ENCODE measurements at regions not wholly inside any gene's neighbourhood (a gene's known extent, or its start where the extent isn't known, plus 50 kb on each side); places are given as distances from the start of the nearest gene placed in this dataset.

DNA sequence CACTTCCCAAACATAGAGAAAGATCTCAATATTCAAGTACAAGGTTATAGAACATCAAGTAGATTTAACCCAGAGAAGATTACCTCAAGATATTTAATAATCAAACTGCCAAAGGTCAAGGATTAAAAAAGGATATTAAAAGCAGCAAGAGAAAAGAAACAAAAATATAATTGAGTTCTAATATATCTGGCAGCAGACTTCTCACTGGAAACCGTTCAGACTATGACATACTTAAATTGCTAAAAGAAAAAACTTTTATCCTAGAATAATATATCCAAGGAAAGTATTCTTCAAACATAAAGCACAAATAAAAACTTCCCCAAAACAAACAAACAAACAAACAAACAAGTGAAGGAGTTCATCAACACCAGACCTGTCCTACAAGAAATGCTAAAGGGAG is 92.4 kb downstream of the FSCB start:
- no peaks in the 10 kb centered on the region for H3K36me3 ChIP-seq (replicated peaks in 1 of 2; ENCODE audit: control extremely low read depth in 1 of 2, control insufficient read depth in 1 of 2, extremely low read depth in 1 of 2, insufficient read depth in 2 of 2, low read length in 1 of 2)
- no CpG with 5 or more reads among the region's 1 CpG for WGBS (ENCODE audit: insufficient coverage)
- no peaks in the 10 kb centered on the region for H4K20me1 ChIP-seq (ENCODE audit: control insufficient read depth, insufficient read depth, low read length, poor library complexity, severe bottlenecking)
- no peak for DNase-seq
- ChIA-PET POLR2A (no interaction called here), CTCF (no interaction called here)
- Mint-ChIP-seq H3K27ac (no peak overlapping the region), H3K9me3 (ENCODE audit: insufficient read depth) (peaks cover 4% of the 10 kb centered on the region), H3K4me1 (no peaks in the 10 kb centered on the region), H3K4me3 (no peak overlapping the region), H3K27me3 (no peaks in the 10 kb centered on the region)
- no peak overlapping the region for H3K4me2 ChIP-seq (replicated peaks; ENCODE audit: low read depth, low read length, poor library complexity, severe bottlenecking)
- H3K4me3 ChIP-seq (ENCODE audit: control extremely low read depth in 1 of 5, extremely low read depth in 1 of 5, insufficient read depth in 1 of 5, low read depth in 2 of 5, low read length in 4 of 5), result no peak overlapping the region
- ATAC-seq (ENCODE audit: low read depth), result no peak
- no peak overlapping the region for H3K27ac ChIP-seq (ENCODE audit: low read length in 2 of 2)
- H3K9ac ChIP-seq (ENCODE audit: low read length), result no peak overlapping the region
- peaks cover 0 to 4% (median 0%) of the 10 kb centered on the region in 3 donors for H3K9me3 ChIP-seq (ENCODE audit: control extremely low read depth in 1 of 3, control insufficient read depth in 2 of 3, insufficient read depth in 1 of 3, low read length in 2 of 3)
- intact Hi-C loops (cut with micrococcal nuclease), result no loop called here
- H3K4me1 ChIP-seq (ENCODE audit: control insufficient read depth in 2 of 2, insufficient read depth in 2 of 2, low read length in 2 of 2), result no peaks in the 10 kb centered on the region
- H3K79me2 ChIP-seq (ENCODE audit: control insufficient read depth, insufficient read depth, low read length), result no peaks in the 10 kb centered on the region
- no peaks in the 10 kb centered on the region for H3K27me3 ChIP-seq (replicated peaks in 1 of 4; ENCODE audit: control extremely low read depth in 1 of 4, control insufficient read depth in 3 of 4, insufficient read depth in 4 of 4, low read length in 3 of 4)
- TF ChIP-seq EZH2 (IDR thresholded peaks at IDR 0.05; ENCODE audit: borderline replicate concordance, insufficient read depth, low read depth, low read length, poor library complexity, severe bottlenecking), result no peak
- TF ChIP-seq, protein P1, sequence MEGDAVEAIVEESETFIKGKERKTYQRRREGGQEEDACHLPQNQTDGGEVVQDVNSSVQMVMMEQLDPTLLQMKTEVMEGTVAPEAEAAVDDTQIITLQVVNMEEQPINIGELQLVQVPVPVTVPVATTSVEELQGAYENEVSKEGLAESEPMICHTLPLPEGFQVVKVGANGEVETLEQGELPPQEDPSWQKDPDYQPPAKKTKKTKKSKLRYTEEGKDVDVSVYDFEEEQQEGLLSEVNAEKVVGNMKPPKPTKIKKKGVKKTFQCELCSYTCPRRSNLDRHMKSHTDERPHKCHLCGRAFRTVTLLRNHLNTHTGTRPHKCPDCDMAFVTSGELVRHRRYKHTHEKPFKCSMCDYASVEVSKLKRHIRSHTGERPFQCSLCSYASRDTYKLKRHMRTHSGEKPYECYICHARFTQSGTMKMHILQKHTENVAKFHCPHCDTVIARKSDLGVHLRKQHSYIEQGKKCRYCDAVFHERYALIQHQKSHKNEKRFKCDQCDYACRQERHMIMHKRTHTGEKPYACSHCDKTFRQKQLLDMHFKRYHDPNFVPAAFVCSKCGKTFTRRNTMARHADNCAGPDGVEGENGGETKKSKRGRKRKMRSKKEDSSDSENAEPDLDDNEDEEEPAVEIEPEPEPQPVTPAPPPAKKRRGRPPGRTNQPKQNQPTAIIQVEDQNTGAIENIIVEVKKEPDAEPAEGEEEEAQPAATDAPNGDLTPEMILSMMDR (IDR thresholded peaks at IDR 0.05), result no peak
- H2AFZ ChIP-seq (ENCODE audit: insufficient read depth, low read depth, low read length, poor library complexity, severe bottlenecking), result no peak overlapping the region

DNA sequence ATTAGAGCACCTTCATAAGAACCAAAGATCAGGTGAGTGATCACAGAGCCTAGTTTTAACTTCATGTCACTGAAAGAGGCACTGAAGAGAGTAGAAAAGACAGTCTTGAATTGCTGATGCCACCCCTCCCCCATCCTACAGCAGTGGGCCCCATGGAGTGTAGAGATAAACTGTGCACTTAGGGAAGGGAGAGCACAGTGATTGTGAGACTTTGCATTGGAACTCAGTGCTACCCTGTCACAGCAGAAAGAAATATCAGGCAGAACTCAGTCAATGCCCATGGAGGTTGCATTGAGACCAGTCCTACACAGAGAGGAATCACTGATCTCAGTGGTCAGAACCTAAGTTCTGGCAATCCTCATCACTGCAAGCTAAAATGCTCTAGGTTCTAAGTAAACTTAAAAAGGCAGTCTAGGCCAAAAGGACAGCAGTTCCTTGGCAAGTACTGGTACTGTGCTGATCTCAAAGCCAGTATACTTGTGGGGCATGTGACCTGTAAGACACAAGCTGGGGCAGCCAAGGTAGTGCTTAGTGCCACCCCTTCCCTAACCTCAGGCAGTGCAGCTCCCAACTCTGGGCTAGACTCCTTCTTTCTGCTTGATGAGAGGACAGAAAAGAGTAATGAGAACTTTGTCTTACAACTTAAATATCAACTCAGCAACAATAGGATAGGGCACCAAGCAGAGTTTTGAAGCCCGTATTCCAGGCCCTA is 94.1 kb downstream of the FSCB start:
- H3K27me3 Mint-ChIP-seq, result no peaks in the 10 kb centered on the region
- H3K4me1 Mint-ChIP-seq, result no peaks in the 10 kb centered on the region
- peaks cover 0 to 4% (median 0%) of the 10 kb centered on the region in 3 donors for H3K9me3 ChIP-seq (ENCODE audit: control extremely low read depth in 1 of 3, control insufficient read depth in 2 of 3, insufficient read depth in 1 of 3, low read length in 2 of 3)
- no peaks in the 10 kb centered on the region for H3K27me3 ChIP-seq (replicated peaks in 1 of 4; ENCODE audit: control extremely low read depth in 1 of 4, control insufficient read depth in 3 of 4, insufficient read depth in 4 of 4, low read length in 3 of 4)
- no peak overlapping the region for H3K4me2 ChIP-seq (replicated peaks; ENCODE audit: low read depth, low read length, poor library complexity, severe bottlenecking)
- TF ChIP-seq, protein P1 (IDR thresholded peaks at IDR 0.05), result no peak
- TF ChIP-seq EZH2 (IDR thresholded peaks at IDR 0.05; ENCODE audit: borderline replicate concordance, insufficient read depth, low read depth, low read length, poor library complexity, severe bottlenecking), result no peak
- WGBS (ENCODE audit: insufficient coverage), result 100% methylated on average over 1 of the region's 1 CpG
- DNase-seq (no peak), ATAC-seq (ENCODE audit: low read depth) (no peak)
- H3K27ac ChIP-seq (ENCODE audit: low read length in 2 of 2), result no peak overlapping the region
- H2AFZ ChIP-seq (ENCODE audit: insufficient read depth, low read depth, low read length, poor library complexity, severe bottlenecking), result no peak overlapping the region
- no peak overlapping the region for H3K9ac ChIP-seq (ENCODE audit: low read length)
- H3K9me3 Mint-ChIP-seq (ENCODE audit: insufficient read depth), result peaks cover 4% of the 10 kb centered on the region
- CTCF ChIA-PET, result no interaction called here
- H3K79me2 ChIP-seq (ENCODE audit: control insufficient read depth, insufficient read depth, low read length), result no peaks in the 10 kb centered on the region
- intact Hi-C loops (cut with micrococcal nuclease), result no loop called here
- no peaks in the 10 kb centered on the region for H3K36me3 ChIP-seq (replicated peaks in 1 of 2; ENCODE audit: control extremely low read depth in 1 of 2, control insufficient read depth in 1 of 2, extremely low read depth in 1 of 2, insufficient read depth in 2 of 2, low read length in 1 of 2)
- no peak overlapping the region for H3K4me3 ChIP-seq (ENCODE audit: control extremely low read depth in 1 of 5, extremely low read depth in 1 of 5, insufficient read depth in 1 of 5, low read depth in 2 of 5, low read length in 4 of 5)
- POLR2A ChIA-PET, result no interaction called here
- no peaks in the 10 kb centered on the region for H3K4me1 ChIP-seq (ENCODE audit: control insufficient read depth in 2 of 2, insufficient read depth in 2 of 2, low read length in 2 of 2)
- H4K20me1 ChIP-seq (ENCODE audit: control insufficient read depth, insufficient read depth, low read length, poor library complexity, severe bottlenecking), result no peaks in the 10 kb centered on the region
- H3K27ac Mint-ChIP-seq, result no peak overlapping the region
- H3K4me3 Mint-ChIP-seq, result no peak overlapping the region

Measured in B cell (primary cell).